Sigmoid colon (tissue), 6 donors: ENCODE measurements at regions not wholly inside any gene's neighbourhood (a gene's known extent, or its start where the extent isn't known, plus 50 kb on each side); places are given as distances from the start of the nearest gene placed in this dataset.

Source experiments
- DNase-seq: peaks from one replicate; pipeline ENCODE4 v3.0.0-alpha.2; 2019
- H3K27ac ChIP-seq, 4 donors: fragments of 200-600 bp; sonication (generic); one replicate each; pipeline ENCODE4 v1.5.1; 2016 to 2019; ENCODE audit warnings: mild to moderate bottlenecking in 1 of 4
- H3K27me3 ChIP-seq, 3 donors: fragments of 200-600 bp; sonication (generic); one replicate each; pipeline ENCODE4 v1.5.1; 2019; ENCODE audit warnings: mild to moderate bottlenecking in 1 of 3
- H3K36me3 ChIP-seq, 4 donors: fragments of 200-600 bp; sonication (generic); one replicate each; pipeline ENCODE4 v1.5.1; 2016 to 2019
- H3K4me1 ChIP-seq, 4 donors: fragments of 200-600 bp; sonication (generic); one replicate each; pipeline ENCODE4 v1.5.1; 2017 to 2019
- H3K4me3 ChIP-seq, 4 donors: fragments of 200-600 bp; sonication (generic); one replicate each; pipeline ENCODE4 v1.5.1; 2017 to 2019; ENCODE audit warnings: mild to moderate bottlenecking in 2 of 4, moderate library complexity in 1 of 4
- H3K9me3 ChIP-seq, 4 donors: fragments of 200-600 bp in 3 of 4; sonication (generic) in 3 of 4; one replicate each; pipeline versions ENCODE4 v1.5.1 to v1.6.1; 2013 to 2019
- EP300 ChIP-seq, 4 donors: sonication (generic); formaldehyde crosslinking; IDR thresholded peaks; one replicate each; pipeline ENCODE4 v1.6.1; 2017; ENCODE audit warnings: antibody characterized with exemption in 4 of 4
- POLR2A ChIP-seq, 2 donors: fragments of 450-650 bp; IDR thresholded peaks; one replicate each; pipeline ENCODE4 v1.6.1; 2016; ENCODE audit warnings: antibody characterized with exemption in 2 of 2, mild to moderate bottlenecking in 2 of 2, moderate library complexity in 2 of 2
- POLR2AphosphoS5 ChIP-seq, 4 donors: sonication (generic); formaldehyde crosslinking; IDR thresholded peaks; one replicate each; pipeline ENCODE4 v1.6.1; 2017; ENCODE audit warnings: antibody characterized with exemption in 4 of 4
- WGBS, 2 donors: extraction: QIAGEN DNeasy Blood & Tissue Kit; methylation state at CpG; one replicate each; pipeline ENCODE4 v1.1.7; 2013; 5-methylcytosine and 5-hydroxymethylcytosine counted together
- intact Hi-C: fragments of 100-400 bp; cut with DNase I; formaldehyde crosslinking; loops from one replicate; pipeline ENCODE4 v1.15.1; 2023
- TF ChIP-seq, protein P1 (sequence below), 4 experiments: fragments of 450-650 bp in 3 of 4; fragments of 200-600 bp in 1 of 4; IDR thresholded peaks; one replicate each; pipeline ENCODE4 v1.5.1; 2016 to 2019; ENCODE audit warnings: antibody characterized with exemption in 4 of 4, mild to moderate bottlenecking in 3 of 4, moderate library complexity in 2 of 4
- donor health status: healthy with polysubstance abuse.
- donor health status: healthy.

GRCh38 chr3:161866176-161866575 lies 369.6 kb downstream of the OTOL1 start:
- 47 to 73% methylated on average over 1 of the region's 1 CpG for WGBS, 2 donors
- DNase-seq = no peak
- Histone ChIP-seq H3K27me3 (no peaks in the 10 kb centered on the region), H3K27ac (no peak overlapping the region), H3K4me3 (no peak overlapping the region), H3K9me3 (no peaks in the 10 kb centered on the region), H3K4me1 (no peaks in the 10 kb centered on the region), H3K36me3 (no peaks in the 10 kb centered on the region)
- TF ChIP-seq POLR2AphosphoS5 (IDR thresholded peaks at IDR 0.05) = no peak
- TF ChIP-seq, protein P1, sequence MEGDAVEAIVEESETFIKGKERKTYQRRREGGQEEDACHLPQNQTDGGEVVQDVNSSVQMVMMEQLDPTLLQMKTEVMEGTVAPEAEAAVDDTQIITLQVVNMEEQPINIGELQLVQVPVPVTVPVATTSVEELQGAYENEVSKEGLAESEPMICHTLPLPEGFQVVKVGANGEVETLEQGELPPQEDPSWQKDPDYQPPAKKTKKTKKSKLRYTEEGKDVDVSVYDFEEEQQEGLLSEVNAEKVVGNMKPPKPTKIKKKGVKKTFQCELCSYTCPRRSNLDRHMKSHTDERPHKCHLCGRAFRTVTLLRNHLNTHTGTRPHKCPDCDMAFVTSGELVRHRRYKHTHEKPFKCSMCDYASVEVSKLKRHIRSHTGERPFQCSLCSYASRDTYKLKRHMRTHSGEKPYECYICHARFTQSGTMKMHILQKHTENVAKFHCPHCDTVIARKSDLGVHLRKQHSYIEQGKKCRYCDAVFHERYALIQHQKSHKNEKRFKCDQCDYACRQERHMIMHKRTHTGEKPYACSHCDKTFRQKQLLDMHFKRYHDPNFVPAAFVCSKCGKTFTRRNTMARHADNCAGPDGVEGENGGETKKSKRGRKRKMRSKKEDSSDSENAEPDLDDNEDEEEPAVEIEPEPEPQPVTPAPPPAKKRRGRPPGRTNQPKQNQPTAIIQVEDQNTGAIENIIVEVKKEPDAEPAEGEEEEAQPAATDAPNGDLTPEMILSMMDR (IDR thresholded peaks at IDR 0.05) = no peak
- no peak for TF ChIP-seq POLR2A (IDR thresholded peaks at IDR 0.05)
- no peak for TF ChIP-seq EP300 (IDR thresholded peaks at IDR 0.05)
- intact Hi-C loops = no loop called here

DNA sequence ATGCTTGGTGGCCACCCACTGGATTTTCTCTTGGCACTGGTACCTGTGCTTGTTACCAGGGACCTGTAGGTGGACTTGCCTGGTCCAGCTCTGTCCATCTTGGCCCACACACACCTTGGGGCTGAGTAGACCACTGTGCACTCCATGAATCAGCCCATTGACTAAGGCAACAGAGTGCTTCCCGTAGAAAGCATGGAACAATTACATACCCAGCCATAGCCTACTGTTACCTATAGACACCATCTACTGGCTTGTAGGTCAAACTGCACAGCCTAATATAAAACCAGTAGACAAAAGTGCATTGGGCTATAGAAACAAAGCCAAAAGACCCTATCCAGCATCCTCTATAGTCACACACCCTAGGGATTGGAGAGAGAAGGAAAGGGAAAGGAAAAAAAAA lies 378.9 kb downstream of the OTOL1 start:
- intact Hi-C loops = no loop called here
- Histone ChIP-seq H3K4me3 (no peak overlapping the region), H3K4me1 (no peaks in the 10 kb centered on the region), H3K27ac (no peak overlapping the region), H3K36me3 (no peaks in the 10 kb centered on the region), H3K9me3 (peaks cover 0 to 2% (median 0%) of the 10 kb centered on the region in 4 donors), H3K27me3 (no peaks in the 10 kb centered on the region)
- WGBS, 2 donors = 92% methylated on average over 1 of the region's 1 CpG
- TF ChIP-seq POLR2AphosphoS5 (IDR thresholded peaks at IDR 0.05) (no peak), POLR2A (IDR thresholded peaks at IDR 0.05) (no peak)
- no peak for DNase-seq

DNA sequence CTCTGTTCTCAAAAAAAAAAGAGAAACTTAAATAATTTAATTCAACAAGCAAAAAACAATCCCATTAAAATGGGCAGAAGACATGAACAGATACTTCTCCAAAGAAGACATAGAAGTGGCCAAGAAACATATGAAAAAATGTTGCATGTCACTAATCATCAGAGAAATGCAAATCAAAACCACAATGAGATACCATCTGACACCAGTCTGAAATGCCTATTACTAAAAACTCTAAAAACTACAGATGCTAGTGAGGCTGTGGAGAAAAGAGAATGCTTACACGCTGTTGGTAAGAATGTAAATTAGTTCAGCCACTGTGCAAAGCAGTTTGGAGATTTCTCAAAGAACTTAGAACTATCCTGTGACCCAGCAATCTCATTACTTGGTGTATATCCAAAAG lies 382.9 kb downstream of the OTOL1 start:
- peaks cover 0 to 2% (median 0%) of the 10 kb centered on the region in 4 donors for H3K9me3 ChIP-seq
- TF ChIP-seq EP300 (IDR thresholded peaks at IDR 0.05) (no peak), POLR2A (IDR thresholded peaks at IDR 0.05) (no peak), POLR2AphosphoS5 (IDR thresholded peaks at IDR 0.05) (no peak)
- TF ChIP-seq, protein P1 (IDR thresholded peaks at IDR 0.05) = no peak
- no peaks in the 10 kb centered on the region for H3K4me1 ChIP-seq
- H3K27ac ChIP-seq = no peak overlapping the region
- intact Hi-C loops = no loop called here
- no peak overlapping the region for H3K4me3 ChIP-seq
- H3K36me3 ChIP-seq = no peaks in the 10 kb centered on the region
- no peak for DNase-seq
- H3K27me3 ChIP-seq = no peaks in the 10 kb centered on the region
- 47 to 48% methylated on average over 1 of the region's 1 CpG for WGBS, 2 donors

DNA sequence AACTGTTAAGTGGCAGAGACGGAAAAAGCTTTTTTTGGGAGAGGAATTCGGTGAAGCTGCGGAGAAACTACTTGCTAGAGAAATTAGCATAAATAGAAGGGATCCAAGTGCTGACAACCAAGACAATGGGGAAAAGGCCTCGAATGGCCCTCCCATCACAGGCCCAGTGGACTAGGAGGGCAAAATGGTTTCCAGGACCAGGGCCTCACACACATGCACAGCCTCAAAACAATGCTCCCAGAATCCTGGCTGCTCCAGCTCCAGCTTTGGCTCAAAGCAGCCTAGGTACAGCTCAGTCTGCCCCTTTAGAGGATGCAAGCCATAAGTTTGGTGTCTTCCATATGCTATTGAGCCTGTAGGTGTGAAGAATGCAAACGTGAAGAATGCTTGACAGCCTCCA lies 388.2 kb downstream of the OTOL1 start:
- no peaks in the 10 kb centered on the region for H3K36me3 ChIP-seq
- H3K4me1 ChIP-seq = no peaks in the 10 kb centered on the region
- no peak for DNase-seq
- H3K27ac ChIP-seq = no peak overlapping the region
- TF ChIP-seq EP300 (IDR thresholded peaks at IDR 0.05) = no peak
- TF ChIP-seq, protein P1 (IDR thresholded peaks at IDR 0.05) = no peak
- TF ChIP-seq POLR2AphosphoS5 (IDR thresholded peaks at IDR 0.05) = no peak
- no peak for TF ChIP-seq POLR2A (IDR thresholded peaks at IDR 0.05)
- intact Hi-C loops = no loop called here
- no peaks in the 10 kb centered on the region for H3K27me3 ChIP-seq
- H3K9me3 ChIP-seq = peaks cover 0 to 5% (median 0%) of the 10 kb centered on the region in 4 donors
- no peak overlapping the region for H3K4me3 ChIP-seq
- WGBS, 2 donors = 69 to 78% methylated on average over 5 of the region's 5 CpGs

DNA sequence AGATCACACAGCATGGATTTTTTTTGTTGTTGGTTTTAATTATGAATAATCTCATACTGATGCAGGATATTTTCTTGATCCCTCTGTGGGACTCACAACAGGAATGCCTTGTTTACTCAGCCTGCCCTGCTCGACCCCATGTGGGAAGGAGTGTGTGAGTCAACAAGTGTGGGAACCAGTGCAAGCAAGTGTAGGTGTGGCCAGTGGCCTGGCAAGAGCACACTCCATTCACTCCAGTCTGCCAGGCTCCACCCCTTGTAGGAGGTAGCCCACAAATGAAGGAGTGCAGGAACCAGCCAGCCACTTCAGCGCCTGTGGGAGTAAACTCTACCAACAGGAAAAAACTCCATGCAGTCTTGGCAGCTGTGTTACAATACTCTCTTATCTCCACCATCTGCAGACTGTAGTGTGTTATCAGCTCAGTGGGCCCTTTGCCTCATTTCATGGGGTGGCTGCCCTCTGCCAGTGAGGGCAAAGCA lies 393.6 kb downstream of the OTOL1 start:
- H3K36me3 ChIP-seq = no peaks in the 10 kb centered on the region
- H3K4me3 ChIP-seq = no peak overlapping the region
- no peaks in the 10 kb centered on the region for H3K27me3 ChIP-seq
- H3K9me3 ChIP-seq = peaks cover 0 to under 1% (median 0%) of the 10 kb centered on the region in 4 donors
- TF ChIP-seq EP300 (IDR thresholded peaks at IDR 0.05) = no peak
- TF ChIP-seq, protein P1 (IDR thresholded peaks at IDR 0.05) = no peak
- no peak for TF ChIP-seq POLR2AphosphoS5 (IDR thresholded peaks at IDR 0.05)
- TF ChIP-seq POLR2A (IDR thresholded peaks at IDR 0.05) = no peak
- no peak for DNase-seq
- no peak overlapping the region for H3K27ac ChIP-seq
- 30 to 70% methylated on average over 2 of the region's 2 CpGs for WGBS, 2 donors
- intact Hi-C loops = no loop called here
- peaks cover 0 to 5% (median 0%) of the 10 kb centered on the region in 4 donors for H3K4me1 ChIP-seq
